ENCODE measurements at regions not wholly inside any gene's neighbourhood (a gene's known extent, or its start where the extent isn't known, plus 50 kb on each side); places are given as distances from the start of the nearest gene placed in this dataset.

- TF ChIP-seq EZH2 (IDR thresholded peaks at IDR 0.05): no peak
- TF ChIP-seq, protein P1, sequence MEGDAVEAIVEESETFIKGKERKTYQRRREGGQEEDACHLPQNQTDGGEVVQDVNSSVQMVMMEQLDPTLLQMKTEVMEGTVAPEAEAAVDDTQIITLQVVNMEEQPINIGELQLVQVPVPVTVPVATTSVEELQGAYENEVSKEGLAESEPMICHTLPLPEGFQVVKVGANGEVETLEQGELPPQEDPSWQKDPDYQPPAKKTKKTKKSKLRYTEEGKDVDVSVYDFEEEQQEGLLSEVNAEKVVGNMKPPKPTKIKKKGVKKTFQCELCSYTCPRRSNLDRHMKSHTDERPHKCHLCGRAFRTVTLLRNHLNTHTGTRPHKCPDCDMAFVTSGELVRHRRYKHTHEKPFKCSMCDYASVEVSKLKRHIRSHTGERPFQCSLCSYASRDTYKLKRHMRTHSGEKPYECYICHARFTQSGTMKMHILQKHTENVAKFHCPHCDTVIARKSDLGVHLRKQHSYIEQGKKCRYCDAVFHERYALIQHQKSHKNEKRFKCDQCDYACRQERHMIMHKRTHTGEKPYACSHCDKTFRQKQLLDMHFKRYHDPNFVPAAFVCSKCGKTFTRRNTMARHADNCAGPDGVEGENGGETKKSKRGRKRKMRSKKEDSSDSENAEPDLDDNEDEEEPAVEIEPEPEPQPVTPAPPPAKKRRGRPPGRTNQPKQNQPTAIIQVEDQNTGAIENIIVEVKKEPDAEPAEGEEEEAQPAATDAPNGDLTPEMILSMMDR (IDR thresholded peaks at IDR 0.05): no peak
Measured at GRCh38 chr6:95071464-95071863, 505.9 kb upstream of the MANEA start.

All from neural progenitor cell (in vitro differentiated cells).